ENCODE measurements at regions not wholly inside any gene's neighbourhood (a gene's known extent, or its start where the extent isn't known, plus 50 kb on each side); places are given as distances from the start of the nearest gene placed in this dataset.

DNA sequence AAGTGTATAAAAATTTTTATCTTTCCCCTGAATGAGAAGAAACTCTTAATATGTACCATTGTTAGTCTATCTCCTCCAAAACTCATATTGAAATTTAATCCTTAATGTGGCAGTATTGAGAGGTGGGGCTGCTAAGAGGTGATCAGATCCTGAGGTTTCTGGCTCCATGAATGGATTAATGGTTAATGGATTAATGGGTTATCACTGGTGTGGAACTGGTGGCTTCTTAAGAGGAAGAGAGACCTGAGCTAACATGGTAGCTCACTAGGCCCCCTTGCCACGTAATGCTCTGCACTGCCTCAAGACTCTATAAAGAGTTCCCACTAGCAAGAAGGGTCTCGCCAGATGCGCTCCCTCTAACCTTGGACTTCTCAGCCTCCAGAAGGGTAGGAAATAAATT is 70.6 kb upstream of the ZBTB18 start:
- DNase-seq (ENCODE audit: unreplicated experiment), result no peak
- H3K4me1 Mint-ChIP-seq (ENCODE audit: insufficient read depth, unreplicated experiment), result peaks cover 5% of the 10 kb centered on the region
- H3K27me3 Mint-ChIP-seq (ENCODE audit: insufficient read depth, unreplicated experiment), result peaks cover 34% of the 10 kb centered on the region
- no peaks in the 10 kb centered on the region for H3K36me3 Mint-ChIP-seq (ENCODE audit: insufficient read depth, unreplicated experiment)
- H3K9me3 Mint-ChIP-seq (ENCODE audit: unreplicated experiment), result no peaks in the 10 kb centered on the region
- no peak overlapping the region for H3K27ac Mint-ChIP-seq (ENCODE audit: low read depth, unreplicated experiment)
- intact Hi-C loops (cut with micrococcal nuclease), result no loop called here
- TF ChIP-seq, protein P1, sequence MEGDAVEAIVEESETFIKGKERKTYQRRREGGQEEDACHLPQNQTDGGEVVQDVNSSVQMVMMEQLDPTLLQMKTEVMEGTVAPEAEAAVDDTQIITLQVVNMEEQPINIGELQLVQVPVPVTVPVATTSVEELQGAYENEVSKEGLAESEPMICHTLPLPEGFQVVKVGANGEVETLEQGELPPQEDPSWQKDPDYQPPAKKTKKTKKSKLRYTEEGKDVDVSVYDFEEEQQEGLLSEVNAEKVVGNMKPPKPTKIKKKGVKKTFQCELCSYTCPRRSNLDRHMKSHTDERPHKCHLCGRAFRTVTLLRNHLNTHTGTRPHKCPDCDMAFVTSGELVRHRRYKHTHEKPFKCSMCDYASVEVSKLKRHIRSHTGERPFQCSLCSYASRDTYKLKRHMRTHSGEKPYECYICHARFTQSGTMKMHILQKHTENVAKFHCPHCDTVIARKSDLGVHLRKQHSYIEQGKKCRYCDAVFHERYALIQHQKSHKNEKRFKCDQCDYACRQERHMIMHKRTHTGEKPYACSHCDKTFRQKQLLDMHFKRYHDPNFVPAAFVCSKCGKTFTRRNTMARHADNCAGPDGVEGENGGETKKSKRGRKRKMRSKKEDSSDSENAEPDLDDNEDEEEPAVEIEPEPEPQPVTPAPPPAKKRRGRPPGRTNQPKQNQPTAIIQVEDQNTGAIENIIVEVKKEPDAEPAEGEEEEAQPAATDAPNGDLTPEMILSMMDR (IDR thresholded peaks at IDR 0.05; ENCODE audit: unreplicated experiment), result no peak
- H3K4me3 Mint-ChIP-seq (ENCODE audit: unreplicated experiment), result no peak overlapping the region
- ChIA-PET CTCF (interaction anchor here (0.5 to 0.9 kb wide), 2 partner anchors 16 to 182 kb away, joined by 3 to 4 read pairs; no protein-coding TSS in a partner anchor), POLR2A (interaction anchor here (0.7 to 1.0 kb wide), 2 partner anchors 433 to 1771 kb away, joined by 3 to 4 read pairs; no protein-coding TSS in a partner anchor)
- BruUV-seq (replicated peaks), result no TSS peak

DNA sequence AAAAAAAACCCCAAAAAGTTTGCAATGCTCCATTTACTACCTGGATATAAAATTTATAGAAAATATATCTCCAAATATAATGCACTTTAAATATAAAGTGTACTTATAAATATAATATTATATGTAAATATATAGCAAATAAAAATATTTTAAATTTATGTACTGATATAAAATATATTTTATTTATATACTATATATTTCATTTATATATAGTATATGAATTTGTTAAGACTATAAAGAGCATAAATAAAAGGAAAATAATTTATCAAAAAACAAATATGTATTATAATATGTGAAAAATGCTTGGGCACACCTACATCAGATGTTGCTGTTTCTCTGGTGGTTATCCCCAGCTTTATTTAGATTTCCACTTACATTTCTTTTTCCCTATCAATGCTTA is 71.0 kb upstream of the ZBTB18 start:
- DNase-seq (ENCODE audit: unreplicated experiment), result no peak
- Mint-ChIP-seq H3K9me3 (ENCODE audit: unreplicated experiment) (no peaks in the 10 kb centered on the region), H3K27ac (ENCODE audit: low read depth, unreplicated experiment) (no peak overlapping the region), H3K4me3 (ENCODE audit: unreplicated experiment) (no peak overlapping the region), H3K27me3 (ENCODE audit: insufficient read depth, unreplicated experiment) (peaks cover 34% of the 10 kb centered on the region), H3K36me3 (ENCODE audit: insufficient read depth, unreplicated experiment) (no peaks in the 10 kb centered on the region), H3K4me1 (ENCODE audit: insufficient read depth, unreplicated experiment) (peaks cover 5% of the 10 kb centered on the region)
- POLR2A ChIA-PET, result interaction anchor here (0.7 kb wide), 1 partner anchor 1770 kb away, joined by 3 read pairs; no protein-coding TSS in a partner anchor
- intact Hi-C loops (cut with micrococcal nuclease), result no loop called here
- CTCF ChIA-PET, result interaction anchor here (0.5 to 1.2 kb wide), 2 partner anchors 15 to 181 kb away, joined by 3 to 4 read pairs; no protein-coding TSS in a partner anchor
- TF ChIP-seq, protein P1 (IDR thresholded peaks at IDR 0.05; ENCODE audit: unreplicated experiment), result no peak
- BruUV-seq (replicated peaks), result no TSS peak

DNA sequence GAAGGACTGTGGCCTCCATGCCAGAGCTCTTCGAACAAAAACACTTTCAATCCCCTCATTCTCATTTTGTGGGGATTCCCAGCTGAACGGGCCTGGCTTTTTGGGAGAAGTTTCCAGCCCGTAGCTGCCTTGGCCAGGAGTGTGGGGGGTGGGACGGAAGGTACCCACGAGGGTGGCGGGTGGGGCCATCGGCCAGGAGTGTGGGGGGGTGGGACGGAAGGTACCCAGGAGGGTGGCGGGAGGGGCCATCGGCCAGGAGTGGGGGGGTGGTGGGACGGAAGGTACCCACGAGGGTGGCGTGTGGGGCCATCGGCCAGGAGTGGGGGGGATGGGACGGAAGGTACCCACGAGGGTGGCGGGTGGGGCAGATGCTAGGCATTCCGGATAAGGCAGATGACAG is 71.7 kb upstream of the ZBTB18 start:
- H3K4me3 Mint-ChIP-seq (ENCODE audit: unreplicated experiment), result no peak overlapping the region
- DNase-seq (ENCODE audit: unreplicated experiment), result no peak
- POLR2A ChIA-PET, result no interaction called here
- H3K27ac Mint-ChIP-seq (ENCODE audit: low read depth, unreplicated experiment), result no peak overlapping the region
- no TSS peak for BruUV-seq (replicated peaks)
- intact Hi-C loops (cut with micrococcal nuclease), result no loop called here
- H3K4me1 Mint-ChIP-seq (ENCODE audit: insufficient read depth, unreplicated experiment), result peaks cover 5% of the 10 kb centered on the region
- CTCF ChIA-PET, result interaction anchor here (0.6 to 1.2 kb wide), 3 partner anchors 15 to 280 kb away, joined by 3 to 5 read pairs (median 4); no protein-coding TSS in a partner anchor
- TF ChIP-seq, protein P1 (IDR thresholded peaks at IDR 0.05; ENCODE audit: unreplicated experiment), result no peak
- H3K36me3 Mint-ChIP-seq (ENCODE audit: insufficient read depth, unreplicated experiment), result no peaks in the 10 kb centered on the region
- no peaks in the 10 kb centered on the region for H3K9me3 Mint-ChIP-seq (ENCODE audit: unreplicated experiment)
- H3K27me3 Mint-ChIP-seq (ENCODE audit: insufficient read depth, unreplicated experiment), result peaks cover 34% of the 10 kb centered on the region

DNA sequence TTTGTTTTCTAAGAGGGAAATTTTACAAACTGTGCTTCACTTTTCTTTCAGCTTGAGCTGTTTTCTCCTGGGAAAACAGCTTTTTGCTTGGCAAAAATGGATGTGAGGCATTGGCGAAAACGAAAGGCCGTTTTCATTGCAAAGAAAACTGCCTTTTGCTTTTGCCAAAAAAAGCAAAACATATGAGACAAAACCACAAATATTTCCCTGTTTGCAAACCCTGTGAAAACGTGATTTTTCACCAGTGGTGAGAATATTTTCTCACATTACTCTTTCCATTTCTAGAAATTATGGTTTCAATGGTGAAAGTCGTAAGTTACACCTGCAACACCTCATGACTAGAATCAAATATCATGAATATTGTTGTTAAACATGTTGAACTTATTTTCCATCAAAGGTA is 74.0 kb upstream of the ZBTB18 start:
- peaks cover 26% of the 10 kb centered on the region for H3K27me3 Mint-ChIP-seq (ENCODE audit: insufficient read depth, unreplicated experiment)
- H3K27ac Mint-ChIP-seq (ENCODE audit: low read depth, unreplicated experiment), result no peak overlapping the region
- POLR2A ChIA-PET, result no interaction called here
- intact Hi-C loops (cut with micrococcal nuclease), result no loop called here
- peaks cover 5% of the 10 kb centered on the region for H3K4me1 Mint-ChIP-seq (ENCODE audit: insufficient read depth, unreplicated experiment)
- no peaks in the 10 kb centered on the region for H3K36me3 Mint-ChIP-seq (ENCODE audit: insufficient read depth, unreplicated experiment)
- no TSS peak for BruUV-seq (replicated peaks)
- CTCF ChIA-PET, result interaction anchor here (0.6 kb wide), 1 partner anchor 296 kb away, joined by 3 read pairs; no protein-coding TSS in a partner anchor
- peak; percentile 40 for DNase-seq (ENCODE audit: unreplicated experiment)
- no peaks in the 10 kb centered on the region for H3K9me3 Mint-ChIP-seq (ENCODE audit: unreplicated experiment)
- TF ChIP-seq, protein P1 (IDR thresholded peaks at IDR 0.05; ENCODE audit: unreplicated experiment), result no peak
- H3K4me3 Mint-ChIP-seq (ENCODE audit: unreplicated experiment), result no peak overlapping the region
